GM21717 (cell line): ENCODE measurements at regions not wholly inside any gene's neighbourhood (a gene's known extent, or its start where the extent isn't known, plus 50 kb on each side); places are given as distances from the start of the nearest gene placed in this dataset.
"Not testable (repeated sequence)": the region's sequence is repeated elsewhere in the genome, so short reads cannot be mapped to it uniquely, and the experiment has no call there.

ENCODE experiments used
- ATAC-seq: cut with Tn5 transposase; IDR thresholded peaks from one replicate; pipeline ENCODE4 v1.9.1; 2021; ENCODE audit warnings: mild to moderate bottlenecking, moderate library complexity; ENCODE audit not compliant: unreplicated experiment

- no peak for ATAC-seq
These were observed 208.2 kb upstream of the ZNF217 start for GRCh38 chr20:53801609-53802370.

GRCh38 chr20:53800883-53801604 is 207.4 kb upstream of the ZNF217 start:
- no peak for ATAC-seq

GRCh38 chr20:53800418-53800817 is 206.8 kb upstream of the ZNF217 start:
- ATAC-seq: no peak

- ATAC-seq: no peak
These were observed 203.4 kb upstream of the ZNF217 start for GRCh38 chr20:53797085-53797484.

GRCh38 chr20:53795170-53795569 is 201.5 kb upstream of the ZNF217 start:
- ATAC-seq: no peak

GRCh38 chr20:53794529-53795115 is 201.0 kb upstream of the ZNF217 start:
- no peak for ATAC-seq

- ATAC-seq: no peak
These were observed 200.2 kb upstream of the ZNF217 start for GRCh38 chr20:53793783-53794383.

- no peak for ATAC-seq
These were observed 199.4 kb upstream of the ZNF217 start for GRCh38 chr20:53792946-53793536.

GRCh38 chr20:53789989-53790675 is 196.5 kb upstream of the ZNF217 start:
- ATAC-seq: no peak

GRCh38 chr20:53788253-53789022 is 194.8 kb upstream of the ZNF217 start:
- ATAC-seq: no peak

GRCh38 chr20:53787491-53787931 is 193.9 kb upstream of the ZNF217 start:
- not testable (repeated sequence) for ATAC-seq

GRCh38 chr20:53786445-53787267 is 193.0 kb upstream of the ZNF217 start:
- no peak for ATAC-seq

- no peak for ATAC-seq
These were observed 192.4 kb upstream of the ZNF217 start for GRCh38 chr20:53786071-53786444.

- ATAC-seq: no peak
These were observed 191.7 kb upstream of the ZNF217 start for GRCh38 chr20:53785320-53785719.

- no peak for ATAC-seq
These were observed 190.1 kb upstream of the ZNF217 start for GRCh38 chr20:53783768-53784167.

GRCh38 chr20:53782612-53783246 is 189.1 kb upstream of the ZNF217 start:
- ATAC-seq: no peak

GRCh38 chr20:53779822-53780221 is 186.2 kb upstream of the ZNF217 start:
- no peak for ATAC-seq

- no peak for ATAC-seq
These were observed 185.1 kb upstream of the ZNF217 start for GRCh38 chr20:53778736-53779135.
